ENCODE measurements at regions not wholly inside any gene's neighbourhood (a gene's known extent, or its start where the extent isn't known, plus 50 kb on each side); places are given as distances from the start of the nearest gene placed in this dataset.

DNA sequence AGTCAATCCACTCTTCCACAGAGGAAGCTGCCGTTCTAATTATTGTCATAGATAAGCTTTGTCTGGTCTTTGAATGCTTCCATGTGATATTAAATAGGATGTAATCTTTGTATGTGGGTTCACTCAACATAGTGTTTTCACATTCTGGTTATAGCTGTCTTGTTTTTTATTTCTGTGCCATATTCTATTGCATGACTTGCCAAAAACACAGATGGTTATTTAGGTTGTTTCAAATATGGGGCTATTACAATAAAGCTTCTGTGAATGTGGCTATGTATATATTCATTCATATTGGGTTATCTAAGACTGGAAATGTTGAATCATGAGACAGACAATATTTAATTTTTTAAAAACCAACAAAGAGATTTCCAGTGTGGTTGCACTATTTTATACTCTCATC lies 1109.3 kb upstream of the LRRTM3 start:
- Histone ChIP-seq H2BK5ac (ENCODE audit: low read length) (no peak overlapping the region), H3K79me1 (ENCODE audit: low read length) (no peaks in the 10 kb centered on the region), H2BK120ac (ENCODE audit: low read depth, low read length) (no peak overlapping the region), H4K8ac (ENCODE audit: low read depth, low read length) (no peak overlapping the region), H3K4me3 (ENCODE audit: low read length) (no peak overlapping the region), H2BK15ac (replicated peaks; ENCODE audit: low read depth) (no peak overlapping the region), H3K18ac (ENCODE audit: low read length) (no peak overlapping the region), H3K23ac (ENCODE audit: low read length) (no peak overlapping the region), H3K27ac (ENCODE audit: low read depth, low read length) (no peak overlapping the region), H3K9ac (ENCODE audit: low read length) (no peak overlapping the region), H4K5ac (ENCODE audit: low read length) (no peak overlapping the region), H3K36me3 (ENCODE audit: control insufficient read depth, insufficient read depth, low read length) (no peaks in the 10 kb centered on the region), H3K27me3 (ENCODE audit: insufficient read depth, low read length, poor library complexity) (no peaks in the 10 kb centered on the region), H3K4me2 (ENCODE audit: low read length) (no peak overlapping the region), H2AK5ac (ENCODE audit: low read length) (no peak overlapping the region), H3K79me2 (ENCODE audit: control insufficient read depth, insufficient read depth, low read length) (no peaks in the 10 kb centered on the region), H3K4me1 (ENCODE audit: control insufficient read depth, low read depth, low read length) (no peaks in the 10 kb centered on the region), H3K56ac (ENCODE audit: low read length) (no peak overlapping the region), H3K4ac (ENCODE audit: low read depth, low read length) (no peak overlapping the region)
- WGBS (ENCODE audit: extremely low coverage, insufficient coverage, low lambda C conversion rate): no CpG with 5 or more reads among the region's 1 CpG
- DNase-seq: no peak

GRCh38 chr10:65818990-65819389 lies 1106.8 kb upstream of the LRRTM3 start:
- Histone ChIP-seq H2BK15ac (replicated peaks; ENCODE audit: low read depth) (no peak overlapping the region), H3K36me3 (ENCODE audit: control insufficient read depth, insufficient read depth, low read length) (no peaks in the 10 kb centered on the region), H2BK5ac (ENCODE audit: low read length) (no peak overlapping the region), H3K79me2 (ENCODE audit: control insufficient read depth, insufficient read depth, low read length) (no peaks in the 10 kb centered on the region), H3K4me2 (ENCODE audit: low read length) (no peak overlapping the region), H3K23ac (ENCODE audit: low read length) (no peak overlapping the region), H2AK5ac (ENCODE audit: low read length) (no peak overlapping the region), H3K56ac (ENCODE audit: low read length) (no peak overlapping the region), H3K4ac (ENCODE audit: low read depth, low read length) (no peak overlapping the region), H3K27ac (ENCODE audit: low read depth, low read length) (no peak overlapping the region), H3K27me3 (ENCODE audit: insufficient read depth, low read length, poor library complexity) (no peaks in the 10 kb centered on the region), H3K79me1 (ENCODE audit: low read length) (no peaks in the 10 kb centered on the region), H3K4me1 (ENCODE audit: control insufficient read depth, low read depth, low read length) (no peaks in the 10 kb centered on the region), H2BK120ac (ENCODE audit: low read depth, low read length) (no peak overlapping the region), H3K18ac (ENCODE audit: low read length) (no peak overlapping the region), H3K9ac (ENCODE audit: low read length) (no peak overlapping the region), H4K5ac (ENCODE audit: low read length) (no peak overlapping the region), H4K8ac (ENCODE audit: low read depth, low read length) (no peak overlapping the region), H3K4me3 (ENCODE audit: low read length) (no peak overlapping the region)
- DNase-seq: no peak
- WGBS (ENCODE audit: extremely low coverage, insufficient coverage, low lambda C conversion rate): no CpG with 5 or more reads among the region's 3 CpGs

GRCh38 chr10:65827359-65827758 lies 1098.5 kb upstream of the LRRTM3 start:
- no peak overlapping the region for H4K5ac ChIP-seq (ENCODE audit: low read length)
- H3K36me3 ChIP-seq (ENCODE audit: control insufficient read depth, insufficient read depth, low read length): no peaks in the 10 kb centered on the region
- no peaks in the 10 kb centered on the region for H3K79me2 ChIP-seq (ENCODE audit: control insufficient read depth, insufficient read depth, low read length)
- no peak overlapping the region for H3K18ac ChIP-seq (ENCODE audit: low read length)
- H3K4me1 ChIP-seq (ENCODE audit: control insufficient read depth, low read depth, low read length): no peaks in the 10 kb centered on the region
- H2BK120ac ChIP-seq (ENCODE audit: low read depth, low read length): no peak overlapping the region
- H3K4me3 ChIP-seq (ENCODE audit: low read length): no peak overlapping the region
- no peaks in the 10 kb centered on the region for H3K79me1 ChIP-seq (ENCODE audit: low read length)
- H4K8ac ChIP-seq (ENCODE audit: low read depth, low read length): no peak overlapping the region
- no peak overlapping the region for H3K4me2 ChIP-seq (ENCODE audit: low read length)
- H3K4ac ChIP-seq (ENCODE audit: low read depth, low read length): no peak overlapping the region
- H3K27me3 ChIP-seq (ENCODE audit: insufficient read depth, low read length, poor library complexity): no peaks in the 10 kb centered on the region
- no peak overlapping the region for H3K9ac ChIP-seq (ENCODE audit: low read length)
- no peak overlapping the region for H2BK5ac ChIP-seq (ENCODE audit: low read length)
- no peak overlapping the region for H3K23ac ChIP-seq (ENCODE audit: low read length)
- no peak overlapping the region for H2BK15ac ChIP-seq (replicated peaks; ENCODE audit: low read depth)
- peak; percentile 17 for DNase-seq
- WGBS (ENCODE audit: extremely low coverage, insufficient coverage, low lambda C conversion rate): no CpG with 5 or more reads among the region's 1 CpG
- H3K27ac ChIP-seq (ENCODE audit: low read depth, low read length): no peak overlapping the region
- H2AK5ac ChIP-seq (ENCODE audit: low read length): no peak overlapping the region
- H3K56ac ChIP-seq (ENCODE audit: low read length): no peak overlapping the region

DNA sequence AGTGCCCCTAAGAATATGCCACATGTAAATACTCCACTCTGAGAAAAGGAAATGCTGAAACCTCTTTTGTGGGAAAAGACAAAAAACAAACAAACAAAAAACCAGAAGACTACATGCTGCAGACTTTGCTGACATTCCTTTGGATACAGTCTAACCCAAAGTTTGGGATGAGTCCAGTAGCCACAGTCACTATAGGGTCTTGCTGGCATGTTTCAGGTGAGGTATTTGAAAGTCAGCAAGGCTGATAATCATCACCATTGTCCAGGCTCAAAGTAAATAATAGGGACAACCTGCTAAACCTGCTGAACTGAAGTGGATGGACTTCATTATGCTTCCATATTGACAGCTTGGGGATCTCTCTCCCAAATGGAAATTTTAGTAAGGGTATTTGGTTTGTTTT lies 1087.0 kb upstream of the LRRTM3 start:
- no peak overlapping the region for H2BK120ac ChIP-seq (ENCODE audit: low read depth, low read length)
- H3K4me2 ChIP-seq (ENCODE audit: low read length): no peak overlapping the region
- H3K79me2 ChIP-seq (ENCODE audit: control insufficient read depth, insufficient read depth, low read length): no peaks in the 10 kb centered on the region
- no peak overlapping the region for H3K56ac ChIP-seq (ENCODE audit: low read length)
- no peaks in the 10 kb centered on the region for H3K36me3 ChIP-seq (ENCODE audit: control insufficient read depth, insufficient read depth, low read length)
- no peak overlapping the region for H3K4ac ChIP-seq (ENCODE audit: low read depth, low read length)
- H4K8ac ChIP-seq (ENCODE audit: low read depth, low read length): no peak overlapping the region
- no peak overlapping the region for H2AK5ac ChIP-seq (ENCODE audit: low read length)
- H3K9ac ChIP-seq (ENCODE audit: low read length): no peak overlapping the region
- H2BK15ac ChIP-seq (replicated peaks; ENCODE audit: low read depth): no peak overlapping the region
- no peak overlapping the region for H3K4me3 ChIP-seq (ENCODE audit: low read length)
- no peak overlapping the region for H3K23ac ChIP-seq (ENCODE audit: low read length)
- H2BK5ac ChIP-seq (ENCODE audit: low read length): no peak overlapping the region
- H3K18ac ChIP-seq (ENCODE audit: low read length): no peak overlapping the region
- no peak for DNase-seq
- H4K5ac ChIP-seq (ENCODE audit: low read length): no peak overlapping the region
- no peaks in the 10 kb centered on the region for H3K27me3 ChIP-seq (ENCODE audit: insufficient read depth, low read length, poor library complexity)
- no peaks in the 10 kb centered on the region for H3K4me1 ChIP-seq (ENCODE audit: control insufficient read depth, low read depth, low read length)
- H3K27ac ChIP-seq (ENCODE audit: low read depth, low read length): no peak overlapping the region
- no peaks in the 10 kb centered on the region for H3K79me1 ChIP-seq (ENCODE audit: low read length)

GRCh38 chr10:65843203-65843602 lies 1082.6 kb upstream of the LRRTM3 start:
- Histone ChIP-seq H3K79me2 (ENCODE audit: control insufficient read depth, insufficient read depth, low read length) (no peaks in the 10 kb centered on the region), H3K56ac (ENCODE audit: low read length) (no peak overlapping the region), H3K27ac (ENCODE audit: low read depth, low read length) (no peak overlapping the region), H2BK5ac (ENCODE audit: low read length) (no peak overlapping the region), H2AK5ac (ENCODE audit: low read length) (no peak overlapping the region), H2BK15ac (replicated peaks; ENCODE audit: low read depth) (no peak overlapping the region), H3K18ac (ENCODE audit: low read length) (no peak overlapping the region), H3K4me1 (ENCODE audit: control insufficient read depth, low read depth, low read length) (no peaks in the 10 kb centered on the region), H3K36me3 (ENCODE audit: control insufficient read depth, insufficient read depth, low read length) (no peaks in the 10 kb centered on the region), H3K79me1 (ENCODE audit: low read length) (no peaks in the 10 kb centered on the region), H3K23ac (ENCODE audit: low read length) (no peak overlapping the region), H3K4me3 (ENCODE audit: low read length) (no peak overlapping the region), H4K5ac (ENCODE audit: low read length) (no peak overlapping the region), H3K4ac (ENCODE audit: low read depth, low read length) (no peak overlapping the region), H3K9ac (ENCODE audit: low read length) (no peak overlapping the region), H3K27me3 (ENCODE audit: insufficient read depth, low read length, poor library complexity) (no peaks in the 10 kb centered on the region), H2BK120ac (ENCODE audit: low read depth, low read length) (no peak overlapping the region), H4K8ac (ENCODE audit: low read depth, low read length) (no peak overlapping the region), H3K4me2 (ENCODE audit: low read length) (no peak overlapping the region)
- no peak for DNase-seq
- no CpG with 5 or more reads among the region's 3 CpGs for WGBS (ENCODE audit: extremely low coverage, insufficient coverage, low lambda C conversion rate)

GRCh38 chr10:65845916-65846315 lies 1079.9 kb upstream of the LRRTM3 start:
- no peak overlapping the region for H4K5ac ChIP-seq (ENCODE audit: low read length)

More at GRCh38 chr10:65845916-65846315, 1079.9 kb upstream of the LRRTM3 start:
- H3K4ac ChIP-seq (ENCODE audit: low read depth, low read length): no peak overlapping the region
- H3K4me3 ChIP-seq (ENCODE audit: low read length): no peak overlapping the region
- H3K79me2 ChIP-seq (ENCODE audit: control insufficient read depth, insufficient read depth, low read length): no peaks in the 10 kb centered on the region
- no peak overlapping the region for H2BK120ac ChIP-seq (ENCODE audit: low read depth, low read length)
- no peak overlapping the region for H3K56ac ChIP-seq (ENCODE audit: low read length)
- H3K23ac ChIP-seq (ENCODE audit: low read length): no peak overlapping the region
- no peak for DNase-seq
- no peak overlapping the region for H2BK15ac ChIP-seq (replicated peaks; ENCODE audit: low read depth)
- H3K27ac ChIP-seq (ENCODE audit: low read depth, low read length): no peak overlapping the region
- no peak overlapping the region for H4K8ac ChIP-seq (ENCODE audit: low read depth, low read length)
- no peaks in the 10 kb centered on the region for H3K27me3 ChIP-seq (ENCODE audit: insufficient read depth, low read length, poor library complexity)
- no peak overlapping the region for H2AK5ac ChIP-seq (ENCODE audit: low read length)
- H2BK5ac ChIP-seq (ENCODE audit: low read length): no peak overlapping the region
- H3K9ac ChIP-seq (ENCODE audit: low read length): no peak overlapping the region
- H3K36me3 ChIP-seq (ENCODE audit: control insufficient read depth, insufficient read depth, low read length): no peaks in the 10 kb centered on the region
- H3K79me1 ChIP-seq (ENCODE audit: low read length): no peaks in the 10 kb centered on the region
- no peak overlapping the region for H3K18ac ChIP-seq (ENCODE audit: low read length)
- H3K4me1 ChIP-seq (ENCODE audit: control insufficient read depth, low read depth, low read length): no peaks in the 10 kb centered on the region
- H3K4me2 ChIP-seq (ENCODE audit: low read length): no peak overlapping the region

All from mesendoderm (in vitro differentiated cells).